ENCODE measurements at regions not wholly inside any gene's neighbourhood (a gene's known extent, or its start where the extent isn't known, plus 50 kb on each side); places are given as distances from the start of the nearest gene placed in this dataset.
A peak's percentile ranks its signal among the peaks of the same experiment; 100 is the strongest.

DNA sequence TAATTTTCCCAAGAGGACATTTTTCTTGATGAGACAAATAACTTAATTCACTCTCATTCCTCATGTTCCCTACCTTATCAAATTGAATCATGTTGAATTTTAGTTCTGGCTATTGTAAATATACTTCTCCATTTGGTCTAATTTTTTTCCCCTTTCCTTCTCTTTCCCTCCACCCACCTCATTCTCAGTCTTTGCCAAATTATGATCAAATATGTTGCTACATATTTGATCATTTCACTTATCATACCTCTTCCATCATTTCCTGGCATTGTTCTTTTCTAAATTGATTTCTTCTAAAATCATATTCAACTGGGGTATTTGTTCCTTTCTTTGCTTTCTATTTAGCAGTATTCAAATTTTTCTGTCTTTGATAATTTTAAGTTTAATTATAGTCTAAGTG is 52.3 kb downstream of the HDGFL1 start:
- Histone ChIP-seq H2AFZ (ENCODE audit: low read depth, low read length) (no peak overlapping the region), H3K9me3 (replicated peaks; ENCODE audit: control insufficient read depth, insufficient read depth, low read length) (no peaks in the 10 kb centered on the region), H3K36me3 (ENCODE audit: control insufficient read depth in 2 of 2, extremely low read depth in 1 of 2, insufficient read depth in 2 of 2, low read length in 2 of 2) (no peaks in the 10 kb centered on the region), H3K79me2 (ENCODE audit: control insufficient read depth, insufficient read depth, low read length) (no peaks in the 10 kb centered on the region), H4K20me1 (replicated peaks; ENCODE audit: control insufficient read depth, extremely low read depth, insufficient read depth, low read length) (no peaks in the 10 kb centered on the region), H3K27ac (ENCODE audit: insufficient read depth, low read depth, low read length) (no peak overlapping the region), H3K4me2 (ENCODE audit: insufficient read depth, low read length) (no peak overlapping the region), H3K27me3 (ENCODE audit: control insufficient read depth in 2 of 2, insufficient read depth in 2 of 2, low read length in 2 of 2) (no peaks in the 10 kb centered on the region), H3K9me1 (replicated peaks; ENCODE audit: control insufficient read depth, extremely low read depth, insufficient read depth, low read length) (no peaks in the 10 kb centered on the region), H3K4me1 (ENCODE audit: control insufficient read depth, extremely low read depth, insufficient read depth, low read length) (peaks cover 17% of the 10 kb centered on the region), H3K9ac (replicated peaks; ENCODE audit: extremely low read depth, insufficient read depth, low read length) (no peak overlapping the region), H3K4me3 (replicated peaks in 1 of 3; ENCODE audit: insufficient read depth in 1 of 3, low read depth in 1 of 3, low read length in 3 of 3) (no peak overlapping the region)
- CTCF ChIA-PET = no interaction called here
- BruUV-seq (replicated peaks) = no TSS peak
- POLR2A ChIA-PET = interaction anchor here (1.1 kb wide), 1 partner anchor 1028 kb away, joined by 3 read pairs; the partner anchor contains the start of gene SOX4
- TF ChIP-seq POLR2AphosphoS5 (IDR thresholded peaks at IDR 0.05; ENCODE audit: insufficient read depth, low read depth, low read length) (no peak), EZH2 (IDR thresholded peaks at IDR 0.05; ENCODE audit: borderline replicate concordance, low read depth, low read length, severe bottlenecking) (no peak), POLR2A (IDR thresholded peaks at IDR 0.05; ENCODE audit: low read depth, low read length) (no peak)
- TF ChIP-seq, protein P1, sequence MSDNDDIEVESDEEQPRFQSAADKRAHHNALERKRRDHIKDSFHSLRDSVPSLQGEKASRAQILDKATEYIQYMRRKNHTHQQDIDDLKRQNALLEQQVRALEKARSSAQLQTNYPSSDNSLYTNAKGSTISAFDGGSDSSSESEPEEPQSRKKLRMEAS (IDR thresholded peaks at IDR 0.05; ENCODE audit: insufficient read depth, insufficient read length) = no peak
- no peak for FAIRE-seq
- peak; percentile 78 for DNase-seq (ENCODE audit: low read depth, low spot score)
- intact Hi-C loops (cut with micrococcal nuclease) = no loop called here
- dilution Hi-C loops (cut with MboI; ENCODE audit: extremely low pct_ligation_motif_present, low sequenced_read_pairs) = no loop called here

DNA sequence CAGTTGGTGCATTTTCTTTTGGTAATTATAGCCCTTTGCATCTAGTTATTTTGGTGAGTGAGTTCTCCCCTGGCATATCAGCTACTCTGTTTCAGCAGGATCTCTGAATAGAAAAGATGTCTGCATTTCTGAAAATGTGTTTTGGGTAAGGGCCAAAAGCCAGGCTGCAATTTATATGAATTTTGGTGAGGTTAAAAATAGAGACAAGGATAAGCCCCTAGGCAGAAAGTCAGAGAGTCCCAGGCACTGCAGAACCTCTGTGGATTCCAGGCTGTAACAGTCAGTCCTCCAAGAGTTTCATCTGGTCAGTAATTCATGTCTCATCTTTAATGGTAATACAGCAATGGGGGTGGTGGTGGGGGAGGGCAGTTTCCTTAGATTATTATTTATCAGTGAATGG is 53.0 kb downstream of the HDGFL1 start:
- ChIA-PET CTCF (no interaction called here), POLR2A (interaction anchor here (1.1 kb wide), 1 partner anchor 1029 kb away, joined by 3 read pairs; the partner anchor contains the start of gene SOX4)
- H3K36me3 ChIP-seq (ENCODE audit: control insufficient read depth in 2 of 2, extremely low read depth in 1 of 2, insufficient read depth in 2 of 2, low read length in 2 of 2) = no peaks in the 10 kb centered on the region
- no peaks in the 10 kb centered on the region for H3K9me1 ChIP-seq (replicated peaks; ENCODE audit: control insufficient read depth, extremely low read depth, insufficient read depth, low read length)
- H3K9me3 ChIP-seq (replicated peaks; ENCODE audit: control insufficient read depth, insufficient read depth, low read length) = no peaks in the 10 kb centered on the region
- H3K4me3 ChIP-seq (replicated peaks in 1 of 3; ENCODE audit: insufficient read depth in 1 of 3, low read depth in 1 of 3, low read length in 3 of 3) = no peak overlapping the region
- TF ChIP-seq MYC (IDR thresholded peaks at IDR 0.05; ENCODE audit: low read depth, low read length) (no peak), JUN (IDR thresholded peaks at IDR 0.05; ENCODE audit: borderline replicate concordance, insufficient read depth, insufficient read length, low read depth) (no peak), FOS (IDR thresholded peaks at IDR 0.05; ENCODE audit: borderline replicate concordance, insufficient read depth, low read length) (no peak), POLR2AphosphoS5 (IDR thresholded peaks at IDR 0.05; ENCODE audit: insufficient read depth, low read depth, low read length) (no peak), EZH2 (IDR thresholded peaks at IDR 0.05; ENCODE audit: borderline replicate concordance, low read depth, low read length, severe bottlenecking) (no peak), POLR2A (IDR thresholded peaks at IDR 0.05; ENCODE audit: low read depth, low read length) (no peak)
- TF ChIP-seq, protein P1 (IDR thresholded peaks at IDR 0.05; ENCODE audit: insufficient read depth, insufficient read length) = no peak
- peaks cover 17% of the 10 kb centered on the region for H3K4me1 ChIP-seq (ENCODE audit: control insufficient read depth, extremely low read depth, insufficient read depth, low read length)
- peak; percentile 43 for DNase-seq (ENCODE audit: low read depth, low spot score)
- H3K79me2 ChIP-seq (ENCODE audit: control insufficient read depth, insufficient read depth, low read length) = no peaks in the 10 kb centered on the region
- BruUV-seq (replicated peaks) = no TSS peak
- intact Hi-C loops (cut with micrococcal nuclease) (no loop called here), dilution Hi-C loops (cut with MboI; ENCODE audit: extremely low pct_ligation_motif_present, low sequenced_read_pairs) (no loop called here)
- H3K9ac ChIP-seq (replicated peaks; ENCODE audit: extremely low read depth, insufficient read depth, low read length) = no peak overlapping the region
- FAIRE-seq = no peak
- no peak overlapping the region for H2AFZ ChIP-seq (ENCODE audit: low read depth, low read length)
- no peaks in the 10 kb centered on the region for H4K20me1 ChIP-seq (replicated peaks; ENCODE audit: control insufficient read depth, extremely low read depth, insufficient read depth, low read length)
- no peak overlapping the region for H3K4me2 ChIP-seq (ENCODE audit: insufficient read depth, low read length)
- H3K27ac ChIP-seq (ENCODE audit: insufficient read depth, low read depth, low read length) = no peak overlapping the region
- H3K27me3 ChIP-seq (ENCODE audit: control insufficient read depth in 2 of 2, insufficient read depth in 2 of 2, low read length in 2 of 2) = no peaks in the 10 kb centered on the region
